Lung microvascular endothelial cell (primary cell): ENCODE measurements at regions not wholly inside any gene's neighbourhood (a gene's known extent, or its start where the extent isn't known, plus 50 kb on each side); places are given as distances from the start of the nearest gene placed in this dataset.

Source experiments
- DNase-seq, 2 donors: peaks; one replicate each; pipeline versions ENCODE4 v3.0.0 to v3.0.0-alpha.2; 2010; ENCODE audit warnings: low read depth in 2 of 2

DNA sequence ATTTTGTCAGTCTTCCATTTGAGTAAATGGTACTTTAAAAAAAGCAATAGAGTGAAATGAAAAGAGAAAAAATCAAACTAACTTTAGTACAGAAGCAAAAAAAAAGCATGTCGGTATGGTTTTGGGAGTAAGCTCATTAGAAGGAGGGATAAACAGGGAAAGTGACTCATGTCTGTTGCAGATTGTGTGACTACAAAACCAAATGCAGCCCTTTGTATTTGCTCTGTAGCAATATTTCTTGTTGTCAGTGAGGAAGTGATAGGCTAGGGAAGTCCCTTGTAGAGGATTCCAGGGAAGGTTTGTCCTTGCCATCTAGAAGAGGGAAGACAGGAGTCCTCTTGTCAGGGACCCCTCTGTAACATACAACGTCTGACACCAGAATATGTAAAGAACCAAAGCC lies 150.5 kb upstream of the POU1F1 start:
- DNase-seq = peak in 1 of 2 donors; percentile 54

DNA sequence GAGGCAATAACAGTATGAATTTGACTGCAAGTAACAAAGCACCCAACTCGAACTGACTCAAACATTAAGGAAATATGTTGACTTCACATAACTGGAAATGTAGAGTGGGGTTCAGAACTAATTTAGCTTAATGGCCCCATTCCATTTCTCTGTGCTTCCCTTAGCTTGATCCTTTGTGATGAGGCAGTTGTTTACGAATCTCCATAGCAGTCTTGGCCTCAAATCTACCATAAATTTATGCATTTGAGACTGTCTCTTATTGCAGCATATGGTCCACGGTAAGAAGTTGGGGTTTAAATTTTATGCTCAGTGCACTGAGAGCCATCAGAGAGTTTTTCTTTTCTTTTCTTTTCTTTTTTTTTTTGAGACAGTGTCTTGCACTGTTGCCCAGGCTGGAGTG lies 148.7 kb upstream of the POU1F1 start:
- no peak for DNase-seq

DNA sequence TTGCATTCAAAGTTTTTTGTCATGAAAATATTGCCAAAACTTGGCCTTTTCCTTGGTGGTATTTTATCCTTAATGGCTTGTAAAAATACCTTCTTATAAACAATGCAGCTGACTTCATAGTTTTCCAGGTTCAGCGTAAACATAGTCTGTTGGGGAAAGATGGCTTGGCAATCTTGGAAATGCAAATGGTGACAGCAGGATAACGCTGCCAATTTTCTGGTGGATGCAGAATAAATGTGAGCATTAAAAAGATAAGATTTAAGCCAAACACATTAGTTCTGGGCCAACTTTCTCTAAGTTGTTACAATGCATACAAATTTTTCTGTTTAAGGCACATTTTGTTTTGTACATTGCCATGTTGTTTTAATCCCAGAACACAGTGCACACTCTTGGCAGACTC lies 147.0 kb upstream of the POU1F1 start:
- DNase-seq = no peak

DNA sequence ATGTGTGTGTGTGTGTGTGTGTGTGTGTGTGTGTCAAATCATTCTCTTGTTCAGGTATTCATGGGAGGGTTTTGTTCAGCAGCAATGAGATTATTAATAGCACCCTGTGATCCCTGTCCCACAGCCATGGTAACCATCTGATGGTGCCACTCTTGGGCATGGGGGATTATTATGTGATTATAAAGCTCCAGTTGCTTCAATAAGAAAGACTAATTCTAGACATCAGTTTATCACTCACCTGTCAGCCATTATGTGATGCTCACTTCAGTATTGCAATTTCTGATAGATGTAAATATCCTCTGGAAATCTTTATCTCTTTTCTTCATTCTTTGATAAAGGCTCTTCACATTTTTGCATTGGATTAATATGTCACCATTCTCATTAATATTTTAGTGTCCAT lies 145.9 kb upstream of the POU1F1 start:
- DNase-seq = no peak

DNA sequence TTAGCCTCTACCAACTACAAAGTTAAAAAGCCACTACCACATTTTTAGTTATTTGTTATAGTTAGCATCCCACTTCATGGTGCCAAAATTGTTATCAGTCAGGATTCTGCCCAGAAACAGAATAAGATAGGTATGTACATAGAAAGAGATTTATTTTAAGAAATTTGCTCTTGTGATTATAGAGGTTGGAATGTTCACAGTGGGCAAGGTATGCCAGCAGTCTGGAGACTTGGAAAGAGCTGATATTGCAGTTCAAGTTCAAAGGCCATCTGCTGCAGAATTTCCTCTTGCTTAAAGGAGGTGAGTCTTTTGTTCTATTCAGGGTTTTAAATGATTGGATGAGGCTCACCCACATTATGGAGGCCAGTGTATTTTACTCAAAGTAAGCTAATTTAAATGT lies 143.8 kb upstream of the POU1F1 start:
- DNase-seq = no peak

DNA sequence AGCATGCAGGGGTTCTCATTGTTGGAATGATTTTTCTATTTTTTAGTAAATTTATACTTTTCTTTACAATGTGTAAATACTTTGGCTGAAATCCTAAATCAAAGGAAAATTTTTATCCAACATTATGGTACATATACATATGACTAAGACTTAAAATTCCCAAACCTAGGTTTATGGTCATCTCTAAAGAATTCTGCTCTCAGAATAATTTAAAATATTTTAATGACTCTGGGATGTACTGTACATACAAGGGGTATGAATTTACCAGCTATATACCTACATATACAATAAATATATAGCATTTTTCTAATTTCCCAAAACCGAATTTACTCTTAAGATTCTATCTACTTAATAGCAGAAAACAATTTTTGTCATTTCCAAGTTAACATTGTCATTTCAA lies 137.9 kb upstream of the POU1F1 start:
- no peak for DNase-seq

DNA sequence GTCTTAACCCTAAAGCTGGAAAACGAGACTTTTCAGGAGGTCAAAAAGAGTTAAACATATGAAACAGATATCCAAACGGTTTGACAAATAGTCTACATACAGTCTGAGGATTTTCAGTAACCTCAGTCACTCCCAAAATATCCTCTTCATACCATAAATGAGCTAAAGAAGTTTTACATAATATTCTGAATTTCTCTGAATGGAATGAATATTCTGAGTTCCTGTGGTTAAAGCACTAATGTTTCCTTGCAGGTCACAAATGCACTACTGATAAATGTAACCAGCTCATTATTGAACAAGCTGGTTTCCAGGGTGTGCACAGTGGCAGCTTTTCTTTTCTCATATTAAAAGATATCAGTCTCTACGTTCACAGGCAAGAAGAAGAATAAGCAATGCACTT lies 137.4 kb upstream of the POU1F1 start:
- DNase-seq = no peak

DNA sequence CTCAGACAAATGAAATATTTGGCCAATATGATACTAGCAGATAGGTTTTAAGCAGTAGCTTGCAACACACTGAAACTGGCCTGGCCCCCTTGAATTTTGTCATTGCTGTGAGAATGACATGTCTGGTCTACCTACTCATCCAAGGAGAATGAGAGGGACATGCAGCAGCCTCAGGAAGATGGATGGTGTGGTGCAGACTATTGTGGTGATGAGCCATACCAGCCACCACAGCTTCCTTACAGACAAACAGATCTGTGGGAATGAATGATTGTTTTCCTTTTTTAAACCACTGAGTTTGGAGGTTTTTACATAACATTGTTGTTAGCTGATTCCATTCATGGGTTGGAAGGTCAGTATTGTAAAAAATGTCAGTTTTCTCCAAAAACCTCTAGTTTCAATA lies 133.7 kb upstream of the POU1F1 start:
- peak in 1 of 2 donors; percentile 2 for DNase-seq

DNA sequence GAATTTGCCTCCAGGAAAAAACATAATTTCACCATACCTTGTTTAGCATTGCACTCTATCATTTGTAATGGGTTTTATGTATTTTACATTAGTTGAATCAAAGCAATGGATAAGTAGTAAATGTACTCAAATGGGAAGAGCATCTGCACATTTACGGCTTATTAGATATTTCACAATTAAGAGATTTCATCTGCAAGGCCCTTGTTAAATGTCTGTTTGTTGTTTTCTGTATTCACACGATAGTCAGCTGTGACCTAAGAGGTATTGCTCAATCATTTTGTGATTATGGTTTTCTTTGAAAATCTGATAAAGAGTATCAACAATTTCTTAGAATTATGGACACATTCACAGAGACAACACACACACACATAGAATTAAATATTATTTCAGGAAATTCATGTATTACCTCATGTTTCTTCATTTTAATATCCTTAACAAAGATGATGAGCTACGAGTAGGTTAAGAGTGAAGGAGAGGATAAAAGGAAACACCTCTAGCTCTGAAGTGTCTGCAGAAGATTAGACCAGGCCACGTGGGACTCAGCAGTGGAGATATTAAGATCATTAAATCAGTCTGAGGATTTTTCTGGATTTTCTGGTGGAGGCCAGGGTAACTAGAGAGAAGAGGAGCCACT lies 121.9 kb upstream of the POU1F1 start:
- no peak for DNase-seq

DNA sequence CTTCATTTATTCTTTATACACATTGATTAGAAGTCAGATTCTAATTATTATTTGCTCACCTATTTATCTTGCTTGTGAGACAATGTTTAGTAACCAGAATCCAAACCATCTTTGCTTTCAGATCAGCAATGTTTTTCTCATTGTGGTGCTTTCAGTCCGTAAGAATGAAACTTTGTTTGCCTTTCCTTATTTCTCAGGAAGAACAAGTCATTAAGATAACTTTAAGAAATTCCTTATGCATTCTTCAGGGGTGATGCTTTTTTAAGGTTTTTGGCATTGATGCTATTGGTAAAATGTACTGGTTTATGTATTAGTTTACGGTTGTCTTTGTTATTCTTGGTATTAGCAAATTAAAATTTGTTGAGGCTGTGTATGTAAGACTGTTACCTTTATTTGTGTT lies 120.8 kb upstream of the POU1F1 start:
- peak in 1 of 2 donors; percentile 10 for DNase-seq

DNA sequence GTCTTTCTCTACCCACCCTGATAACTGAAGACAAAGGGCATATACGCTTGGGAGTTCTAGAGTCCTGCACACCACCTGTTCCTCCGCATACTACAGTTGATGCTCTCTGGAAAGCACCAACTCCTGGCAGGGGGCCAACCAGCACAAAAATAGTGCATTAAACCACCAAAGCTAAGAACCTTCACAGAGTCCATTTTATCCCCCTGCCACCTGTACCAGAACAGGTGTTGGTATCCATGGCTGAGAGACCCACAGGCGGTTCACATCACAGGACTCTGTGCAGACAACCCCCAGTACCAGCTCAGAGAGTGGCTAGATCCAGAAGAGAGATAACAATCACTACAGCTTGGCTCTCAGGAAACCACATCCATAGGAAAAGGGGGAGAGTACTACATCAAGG lies 114.4 kb upstream of the POU1F1 start:
- DNase-seq = peak in 1 of 2 donors; percentile 1

DNA sequence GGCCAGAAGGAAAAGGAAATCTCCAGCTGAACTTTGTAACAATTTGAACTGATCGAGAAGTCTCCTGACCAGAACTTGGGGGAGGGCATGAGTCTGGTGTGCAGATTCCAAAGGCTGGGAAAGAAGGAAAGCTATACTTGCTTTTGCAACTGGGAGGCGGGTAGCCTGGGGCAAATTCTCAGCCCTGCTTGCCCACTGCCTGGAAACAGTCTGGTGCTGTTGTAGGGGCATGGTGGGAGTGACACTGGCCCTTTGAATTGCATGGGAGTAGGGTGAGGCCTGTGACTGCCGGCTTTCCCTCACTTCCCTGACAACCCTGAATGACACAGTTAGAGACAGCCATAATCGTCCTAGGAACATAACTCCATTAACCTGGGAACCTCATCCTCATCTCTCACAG lies 114.0 kb upstream of the POU1F1 start:
- DNase-seq = no peak

DNA sequence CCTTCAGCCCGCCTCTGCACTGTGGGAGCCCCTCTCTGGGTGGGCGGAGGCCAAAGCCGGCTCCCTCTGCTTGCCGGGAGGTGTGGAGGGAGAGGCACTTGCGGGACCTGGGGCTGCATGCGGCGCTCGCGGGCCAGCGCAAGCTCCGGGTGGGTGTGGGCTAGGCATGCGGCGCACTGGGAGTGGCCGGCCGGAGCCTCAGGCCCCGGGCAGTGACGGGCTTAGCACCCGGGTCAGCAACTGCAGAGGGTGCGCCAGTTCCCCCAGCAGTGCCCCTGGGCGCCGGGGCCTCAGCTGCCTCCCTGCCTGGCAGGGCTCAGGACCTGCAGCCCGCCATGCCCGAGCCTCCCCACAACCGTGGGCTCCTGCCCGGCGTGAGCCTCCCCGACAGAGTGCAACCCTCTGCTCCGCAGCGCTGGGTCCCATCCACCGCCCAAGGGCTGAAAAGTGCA lies 98.9 kb upstream of the POU1F1 start:
- no peak for DNase-seq

DNA sequence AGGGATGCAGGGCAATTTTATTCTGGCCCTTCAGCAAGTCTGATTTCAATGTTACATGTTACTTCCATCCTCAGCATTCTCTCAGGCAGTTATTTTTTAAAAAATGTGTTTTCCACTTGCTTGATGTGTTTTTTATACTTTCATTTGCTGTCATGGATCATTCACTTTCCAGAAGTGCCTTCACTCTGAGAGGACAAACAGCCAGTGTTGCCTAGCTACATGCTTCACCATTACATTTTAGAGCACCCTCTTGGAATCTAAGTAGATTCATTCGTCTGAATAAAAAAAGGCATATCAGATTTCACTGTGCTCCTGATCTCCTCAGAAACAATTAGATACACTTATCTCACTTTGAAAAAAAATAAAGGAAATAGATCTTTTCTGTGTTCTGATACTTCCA lies 93.6 kb upstream of the POU1F1 start:
- no peak for DNase-seq

DNA sequence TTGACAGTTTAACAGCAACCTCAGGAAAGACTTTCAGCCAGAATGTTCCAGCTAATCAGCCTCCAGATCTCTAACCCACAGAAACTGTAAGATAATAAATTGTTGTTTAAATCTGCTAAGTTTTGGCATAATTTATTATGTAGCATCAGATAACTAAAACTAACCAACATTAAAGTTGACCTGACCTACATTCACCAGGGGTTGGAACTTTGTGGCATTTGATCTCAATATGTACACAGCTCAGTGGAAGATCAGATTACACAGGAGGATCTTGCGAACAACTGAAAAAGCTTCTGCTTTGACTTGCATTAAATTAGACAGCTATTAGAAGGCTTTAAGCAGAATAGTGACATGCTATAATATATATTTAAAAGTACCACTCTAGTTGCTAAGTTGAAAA lies 91.4 kb upstream of the POU1F1 start:
- DNase-seq = no peak

DNA sequence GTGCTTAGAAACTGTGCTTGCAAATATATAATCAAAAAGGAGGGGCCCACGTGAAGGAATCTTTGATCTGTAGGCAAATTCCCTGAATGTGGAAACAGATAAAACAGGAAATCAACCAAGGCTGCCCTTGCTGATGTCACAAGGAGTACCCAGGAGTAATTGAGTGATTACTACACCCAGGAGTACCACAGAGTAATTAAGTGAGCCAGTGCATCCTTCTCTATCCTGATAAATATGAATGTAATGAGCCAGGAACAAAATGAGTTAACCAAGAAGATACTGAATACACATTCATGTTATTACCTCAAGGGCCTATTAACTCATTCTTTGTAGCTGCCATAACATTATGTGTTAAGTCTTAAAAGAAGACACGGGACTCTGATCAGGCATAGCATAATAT lies 87.3 kb upstream of the POU1F1 start:
- DNase-seq = no peak

DNA sequence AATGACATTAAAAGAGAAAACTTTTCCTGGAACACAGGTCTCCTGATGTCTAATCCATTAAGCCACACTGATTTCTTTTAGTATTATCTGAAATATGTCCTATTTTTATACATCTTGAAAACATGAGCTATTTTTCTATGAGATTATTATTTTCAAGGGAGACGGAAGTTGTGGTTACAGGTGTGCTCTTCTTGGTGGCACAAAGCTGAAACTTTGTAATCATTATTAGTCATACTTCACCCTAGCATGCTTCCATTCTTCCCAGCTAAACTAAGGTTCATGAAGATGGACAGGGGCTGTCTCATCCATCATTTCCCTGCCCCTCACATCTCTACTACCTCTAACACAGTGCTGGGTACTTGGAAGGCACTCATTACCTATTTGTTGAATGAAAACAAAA lies 85.6 kb upstream of the POU1F1 start:
- DNase-seq = no peak

DNA sequence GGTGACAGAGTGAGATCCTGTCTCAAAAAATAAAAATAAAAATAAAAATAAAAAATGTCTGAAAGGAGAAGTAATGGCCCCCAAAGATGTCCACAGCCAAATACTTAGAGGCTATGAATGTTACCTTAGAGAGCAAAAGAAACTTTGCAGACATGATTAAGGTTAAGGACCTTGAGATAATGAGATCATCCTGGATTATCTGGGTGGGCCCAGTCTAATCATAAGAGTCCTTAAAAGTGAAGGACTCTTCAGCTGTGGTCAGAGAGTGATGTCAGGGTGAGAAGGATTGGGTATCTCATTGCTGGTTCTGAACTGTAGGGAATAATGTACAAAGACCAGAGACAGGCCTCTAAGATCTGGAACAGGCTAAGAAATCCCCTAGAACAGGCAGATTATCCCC lies 84.9 kb upstream of the POU1F1 start:
- DNase-seq = no peak

DNA sequence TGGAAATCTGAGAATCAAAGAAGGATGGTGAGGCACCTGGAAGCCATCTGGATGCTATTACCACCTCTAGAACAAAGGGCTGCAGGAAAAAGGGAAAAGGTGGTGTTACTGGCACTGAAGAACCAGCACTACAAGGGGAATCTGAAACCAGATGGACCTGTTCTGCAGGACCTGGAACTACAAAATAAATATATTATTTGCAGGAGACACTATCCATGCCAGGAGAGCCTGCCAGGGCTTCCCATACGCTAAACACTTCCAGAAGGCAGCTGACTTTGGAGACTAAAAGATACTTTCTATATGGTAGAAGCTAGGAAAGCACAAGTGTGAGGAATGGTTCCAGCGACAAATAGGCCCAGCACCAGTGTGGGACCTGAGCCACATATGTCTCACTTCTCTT lies 83.4 kb upstream of the POU1F1 start:
- DNase-seq = no peak

DNA sequence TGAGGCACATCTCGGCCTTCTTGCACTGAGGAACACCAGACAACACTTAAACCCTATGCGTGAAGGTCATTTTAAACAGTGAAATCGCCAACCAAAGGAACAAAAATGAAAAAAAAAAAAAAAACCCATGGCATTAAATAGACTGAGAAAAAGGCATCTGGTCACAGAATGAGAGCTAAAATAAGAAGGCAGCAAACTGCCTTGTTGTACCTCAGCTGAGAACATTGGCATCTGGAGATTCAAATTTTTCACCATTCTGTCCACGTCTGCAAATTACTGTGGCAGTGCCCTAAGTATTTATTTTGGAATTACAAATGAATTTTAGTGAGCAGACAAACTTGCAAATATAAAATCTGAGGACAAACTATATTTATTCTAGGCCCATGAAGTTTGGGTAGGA lies 82.6 kb upstream of the POU1F1 start:
- DNase-seq = no peak

DNA sequence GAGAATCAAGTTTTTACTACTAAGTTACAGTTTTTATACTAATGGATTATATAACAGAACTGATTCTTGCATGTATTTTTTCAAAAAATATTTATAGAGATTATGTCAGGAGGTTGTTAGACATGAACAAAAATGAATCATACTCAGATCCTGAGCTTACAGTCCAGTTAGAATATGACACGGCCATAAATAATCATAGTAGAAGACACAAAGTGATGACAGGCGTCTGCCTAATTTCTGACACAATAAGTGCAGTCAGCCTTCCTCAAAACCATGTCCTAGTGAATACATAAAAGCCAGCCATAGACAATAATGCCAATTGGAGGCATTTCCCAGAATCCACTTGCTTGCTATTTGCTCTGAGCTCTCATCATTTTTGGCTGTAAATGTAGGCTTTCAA lies 81.7 kb upstream of the POU1F1 start:
- peak in 1 of 2 donors; percentile 4 for DNase-seq

DNA sequence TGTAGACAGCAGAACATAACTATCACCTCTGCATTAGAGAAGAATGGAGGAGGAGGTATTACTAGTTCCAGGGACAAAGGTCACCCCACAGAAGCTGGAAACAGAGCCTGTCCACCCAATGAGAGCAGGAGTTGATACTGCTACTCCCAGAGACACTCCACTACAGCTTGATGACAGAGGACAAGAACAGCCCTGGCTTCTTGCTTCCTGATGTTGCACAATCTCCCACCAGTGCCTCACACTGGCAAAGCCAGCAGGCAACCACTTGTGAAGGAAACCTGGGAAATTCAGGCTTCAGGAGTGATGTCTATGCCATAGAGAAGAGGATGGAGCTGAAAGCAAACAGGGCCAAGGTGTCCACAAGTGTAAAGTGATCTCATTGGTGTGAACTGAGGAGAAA lies 78.0 kb upstream of the POU1F1 start:
- DNase-seq = no peak

DNA sequence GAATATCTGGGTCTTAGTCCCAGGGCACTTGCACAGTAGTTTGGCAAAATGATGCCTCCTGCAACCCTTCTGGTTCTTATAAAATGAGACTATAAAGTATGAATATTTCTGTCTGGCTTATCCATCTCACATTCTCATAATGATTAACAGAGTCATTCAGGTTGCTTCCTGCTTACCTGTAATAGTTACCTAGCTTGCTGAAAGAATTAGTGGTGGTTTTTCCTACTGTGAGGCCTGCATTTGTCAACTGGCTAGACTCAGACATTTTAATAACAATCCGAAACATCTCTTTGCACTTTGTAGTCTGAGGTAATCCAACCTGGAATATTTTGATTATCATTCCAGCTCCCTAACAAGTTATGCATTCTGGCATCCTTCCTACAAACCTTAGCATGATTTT lies 75.6 kb upstream of the POU1F1 start:
- no peak for DNase-seq
